ENCODE measurements at regions not wholly inside any gene's neighbourhood (a gene's known extent, or its start where the extent isn't known, plus 50 kb on each side); places are given as distances from the start of the nearest gene placed in this dataset.

DNA sequence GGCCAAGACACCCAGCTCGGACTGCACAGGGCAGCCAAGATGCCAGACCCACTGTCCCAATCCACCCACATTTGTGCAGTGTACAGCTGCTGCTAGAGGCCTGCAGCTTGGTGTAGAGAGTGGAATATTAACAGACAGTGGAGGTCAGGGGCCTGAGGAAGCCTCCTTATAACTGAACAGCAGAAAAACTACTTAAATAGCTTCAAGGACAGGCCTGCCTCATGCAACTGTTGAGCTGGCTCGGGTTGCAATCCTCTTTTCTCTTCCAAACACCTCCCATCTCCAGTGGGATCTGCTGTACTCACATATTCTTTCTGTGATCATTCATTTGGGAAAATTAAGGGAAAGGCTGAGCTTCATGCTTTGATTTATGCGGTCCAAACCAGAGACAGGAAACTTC is 1043.2 kb upstream of the TMEM132C start:
- TF ChIP-seq, protein P1, sequence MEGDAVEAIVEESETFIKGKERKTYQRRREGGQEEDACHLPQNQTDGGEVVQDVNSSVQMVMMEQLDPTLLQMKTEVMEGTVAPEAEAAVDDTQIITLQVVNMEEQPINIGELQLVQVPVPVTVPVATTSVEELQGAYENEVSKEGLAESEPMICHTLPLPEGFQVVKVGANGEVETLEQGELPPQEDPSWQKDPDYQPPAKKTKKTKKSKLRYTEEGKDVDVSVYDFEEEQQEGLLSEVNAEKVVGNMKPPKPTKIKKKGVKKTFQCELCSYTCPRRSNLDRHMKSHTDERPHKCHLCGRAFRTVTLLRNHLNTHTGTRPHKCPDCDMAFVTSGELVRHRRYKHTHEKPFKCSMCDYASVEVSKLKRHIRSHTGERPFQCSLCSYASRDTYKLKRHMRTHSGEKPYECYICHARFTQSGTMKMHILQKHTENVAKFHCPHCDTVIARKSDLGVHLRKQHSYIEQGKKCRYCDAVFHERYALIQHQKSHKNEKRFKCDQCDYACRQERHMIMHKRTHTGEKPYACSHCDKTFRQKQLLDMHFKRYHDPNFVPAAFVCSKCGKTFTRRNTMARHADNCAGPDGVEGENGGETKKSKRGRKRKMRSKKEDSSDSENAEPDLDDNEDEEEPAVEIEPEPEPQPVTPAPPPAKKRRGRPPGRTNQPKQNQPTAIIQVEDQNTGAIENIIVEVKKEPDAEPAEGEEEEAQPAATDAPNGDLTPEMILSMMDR (IDR thresholded peaks at IDR 0.05): no peak
- TF ChIP-seq POLR2A (IDR thresholded peaks at IDR 0.05): no peak

All from adrenal gland (tissue), 5 donors.